ENCODE measurements at regions not wholly inside any gene's neighbourhood (a gene's known extent, or its start where the extent isn't known, plus 50 kb on each side); places are given as distances from the start of the nearest gene placed in this dataset.
"Not testable (repeated sequence)": the region's sequence is repeated elsewhere in the genome, so short reads cannot be mapped to it uniquely, and the experiment has no call there.

DNA sequence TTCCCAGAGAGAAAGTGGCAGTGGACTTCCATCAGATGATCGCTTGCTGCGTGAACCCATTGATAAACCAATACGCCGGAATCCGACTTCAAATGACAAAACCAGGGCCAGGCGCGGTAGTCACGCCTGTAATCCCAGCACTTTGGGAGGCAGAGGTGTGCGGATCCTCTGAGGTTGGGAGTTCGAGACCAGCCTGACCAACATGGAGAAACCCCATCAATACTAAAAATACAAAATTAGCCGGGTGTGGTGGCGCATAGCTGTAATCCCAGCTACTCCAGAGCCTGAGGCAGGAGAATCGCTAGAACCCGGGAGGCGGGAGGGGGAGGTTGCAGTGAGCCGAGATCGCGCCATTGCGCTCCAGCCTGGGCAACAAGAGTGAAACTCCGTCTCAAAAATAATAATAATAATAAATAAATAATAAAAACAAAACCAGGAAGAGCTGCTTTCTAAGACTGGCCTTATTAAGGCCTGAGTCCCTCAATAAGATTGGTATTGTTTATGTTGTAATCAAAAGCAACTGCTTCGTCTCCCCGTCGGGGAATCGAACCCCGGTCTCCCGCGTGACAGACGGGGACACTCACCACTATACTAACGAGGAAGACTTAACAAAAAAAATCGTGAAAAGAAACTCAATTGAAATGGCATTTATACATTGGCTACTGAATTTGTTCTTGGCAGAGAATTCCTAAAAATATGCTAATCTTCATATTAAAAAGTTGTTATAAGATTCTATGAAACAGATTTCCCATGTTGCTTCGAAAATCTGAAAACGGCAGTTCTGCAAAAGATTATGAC is 110.2 kb upstream of the ZNF184 start:
- peak; percentile 76 for DNase-seq (ENCODE audit: low spot score)

DNA sequence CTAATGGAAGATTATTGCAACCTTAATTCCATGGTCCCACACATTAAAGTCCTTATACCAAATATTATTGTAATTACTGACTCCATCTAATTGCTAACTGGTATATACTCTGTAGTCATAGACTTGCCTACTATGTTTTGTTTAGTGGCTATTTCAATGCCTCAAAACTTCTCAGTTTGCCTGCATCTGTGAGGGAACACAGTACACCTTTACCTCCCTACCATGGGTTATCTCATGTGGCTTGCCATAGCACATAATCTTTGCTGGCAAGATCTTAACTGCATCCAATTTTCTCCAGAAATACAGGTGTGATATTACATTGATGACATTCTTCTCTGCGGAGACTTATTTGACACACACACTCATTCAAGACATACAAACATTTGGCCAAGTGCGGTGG is 107.1 kb upstream of the ZNF184 start:
- no peak for DNase-seq (ENCODE audit: low spot score)

DNA sequence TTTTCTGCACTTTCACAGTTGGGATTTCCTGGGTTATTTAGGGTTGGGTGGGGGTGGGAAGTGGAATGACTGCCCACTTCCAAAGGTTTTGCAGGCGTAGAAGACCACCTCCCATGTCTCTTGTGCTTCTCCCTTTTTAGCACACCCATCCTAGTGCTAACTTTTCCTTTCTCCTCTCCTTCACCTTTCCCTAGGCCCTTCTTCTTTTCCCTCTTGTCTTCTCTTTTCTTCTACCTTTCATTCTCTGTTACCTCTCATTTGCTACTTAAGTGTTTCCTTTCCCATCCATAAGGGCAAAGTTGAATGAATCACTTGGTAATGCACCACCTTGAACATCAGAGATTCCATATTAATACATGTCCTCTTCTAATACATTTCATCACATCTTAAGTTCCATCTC is 105.0 kb upstream of the ZNF184 start:
- DNase-seq (ENCODE audit: low spot score): no peak

GRCh38 chr6:27575594-27576361 is 102.9 kb upstream of the ZNF184 start:
- DNase-seq (ENCODE audit: low spot score): peak; percentile 53

GRCh38 chr6:27568226-27568897 is 95.5 kb upstream of the ZNF184 start:
- DNase-seq (ENCODE audit: low spot score): no peak

- no peak for DNase-seq (ENCODE audit: low spot score)
Measured at GRCh38 chr6:27565839-27566779, 93.2 kb upstream of the ZNF184 start.

DNA sequence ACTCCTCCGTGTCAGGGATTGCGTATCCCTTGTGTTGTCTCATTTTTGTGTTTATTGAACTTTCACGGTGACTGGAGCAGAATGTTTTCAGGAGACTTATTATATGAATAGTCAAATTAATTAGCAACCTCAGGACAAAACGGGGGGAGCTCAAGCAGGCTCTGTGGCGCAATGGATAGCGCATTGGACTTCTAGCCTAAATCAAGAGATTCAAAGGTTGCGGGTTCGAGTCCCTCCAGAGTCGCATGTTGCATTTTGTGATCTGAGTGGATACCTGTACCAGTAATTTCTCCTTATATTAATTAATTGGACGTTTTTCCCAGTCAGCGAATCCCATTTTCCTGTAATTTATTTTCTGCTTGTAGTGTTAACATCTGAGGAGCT is 89.1 kb upstream of the ZNF184 start:
- no peak for DNase-seq (ENCODE audit: low spot score)

DNA sequence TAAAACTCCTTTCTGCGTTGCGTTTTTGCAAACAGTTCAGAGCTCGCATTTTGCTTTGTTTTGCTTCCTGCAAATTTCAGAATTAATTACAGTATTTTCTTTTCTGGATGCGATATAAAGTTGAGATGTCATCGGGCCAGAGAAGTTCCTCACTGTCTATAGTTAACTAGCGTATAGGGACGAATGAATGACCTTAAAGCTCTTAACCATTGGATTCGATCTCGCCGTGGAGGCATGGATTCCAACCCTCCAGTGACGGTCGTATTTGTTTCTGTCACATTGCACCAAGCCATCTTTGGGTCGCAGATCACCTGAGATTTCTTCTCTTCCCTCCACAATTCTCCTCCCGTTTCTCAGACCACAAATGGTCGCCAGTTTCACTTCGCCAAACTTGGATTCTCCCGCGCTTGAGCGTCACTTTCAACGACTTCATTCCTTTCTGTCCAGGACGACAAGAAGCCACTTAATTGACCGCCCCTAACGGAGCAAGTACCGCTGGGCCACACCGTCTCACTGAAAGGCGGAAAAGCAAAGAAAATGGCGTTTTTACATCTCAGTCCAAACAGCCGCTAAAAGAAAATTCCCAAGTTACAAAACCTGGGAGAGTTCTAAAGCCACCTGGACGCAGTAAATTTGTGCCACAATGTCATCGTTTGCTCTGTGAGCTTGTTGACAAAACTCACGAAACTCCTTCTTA is 85.3 kb upstream of the ZNF184 start:
- no peak for DNase-seq (ENCODE audit: low spot score)

- DNase-seq (ENCODE audit: low spot score): no peak
Measured at GRCh38 chr6:27556406-27556805, 83.5 kb upstream of the ZNF184 start.

- no peak for DNase-seq (ENCODE audit: low spot score)
Measured at GRCh38 chr6:27553123-27553904, 80.4 kb upstream of the ZNF184 start.

GRCh38 chr6:27551607-27552006 is 78.7 kb upstream of the ZNF184 start:
- no peak for DNase-seq (ENCODE audit: low spot score)

DNA sequence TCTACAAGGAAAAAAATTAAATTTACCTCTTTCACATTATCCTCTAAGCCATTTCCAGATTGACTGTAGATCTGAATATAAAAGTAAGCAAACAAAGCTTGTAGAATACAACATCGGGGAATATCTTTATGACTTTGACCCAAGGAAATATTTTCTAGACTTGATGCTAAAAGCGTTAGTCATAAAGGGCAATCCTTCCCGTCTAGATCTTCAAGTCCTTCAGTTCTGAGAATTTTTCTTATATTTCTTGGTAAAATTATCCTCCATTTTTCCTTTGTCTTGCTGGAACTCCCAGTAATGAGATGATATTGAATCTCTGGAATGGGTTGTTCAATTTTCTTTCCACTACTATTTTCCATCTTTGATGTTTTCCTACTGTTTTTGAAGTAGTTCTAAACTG is 77.8 kb upstream of the ZNF184 start:
- DNase-seq (ENCODE audit: low spot score): no peak

GRCh38 chr6:27549241-27549598 is 76.3 kb upstream of the ZNF184 start:
- not testable (repeated sequence) for DNase-seq (ENCODE audit: low spot score)

- peak; percentile 80 for DNase-seq (ENCODE audit: low spot score)
Measured at GRCh38 chr6:27547157-27548075, 74.5 kb upstream of the ZNF184 start.

GRCh38 chr6:27546522-27546921 is 73.6 kb upstream of the ZNF184 start:
- no peak for DNase-seq (ENCODE audit: low spot score)

GRCh38 chr6:27545271-27546046 is 72.6 kb upstream of the ZNF184 start:
- DNase-seq (ENCODE audit: low spot score): no peak

- DNase-seq (ENCODE audit: low spot score): no peak
Measured at GRCh38 chr6:27544612-27545260, 71.8 kb upstream of the ZNF184 start.

DNA sequence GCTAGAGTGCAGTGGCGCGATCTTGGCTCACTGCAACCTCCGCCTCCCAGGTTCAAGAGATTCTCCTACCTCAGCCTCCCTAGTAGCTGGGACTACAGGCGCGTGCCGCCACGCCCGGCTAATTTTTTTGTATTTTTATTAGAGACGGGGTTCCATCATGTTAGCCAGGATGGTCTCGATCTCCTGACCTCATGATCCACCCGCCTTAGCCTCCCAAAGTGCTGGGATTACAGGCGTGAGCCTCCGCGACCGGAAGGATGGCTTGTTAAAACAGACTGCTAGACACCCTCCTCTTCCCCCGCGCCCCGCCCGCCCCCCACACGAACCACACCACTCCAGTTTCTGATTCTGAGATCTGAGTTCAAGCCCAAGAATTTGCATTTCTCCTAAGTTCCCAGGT is 71.2 kb upstream of the ZNF184 start:
- DNase-seq (ENCODE audit: low spot score): not testable (repeated sequence)

All from RKO (cell line).